ENCODE measurements at regions not wholly inside any gene's neighbourhood (a gene's known extent, or its start where the extent isn't known, plus 50 kb on each side); places are given as distances from the start of the nearest gene placed in this dataset.
A peak's percentile ranks its signal among the peaks of the same experiment; 100 is the strongest.

DNA sequence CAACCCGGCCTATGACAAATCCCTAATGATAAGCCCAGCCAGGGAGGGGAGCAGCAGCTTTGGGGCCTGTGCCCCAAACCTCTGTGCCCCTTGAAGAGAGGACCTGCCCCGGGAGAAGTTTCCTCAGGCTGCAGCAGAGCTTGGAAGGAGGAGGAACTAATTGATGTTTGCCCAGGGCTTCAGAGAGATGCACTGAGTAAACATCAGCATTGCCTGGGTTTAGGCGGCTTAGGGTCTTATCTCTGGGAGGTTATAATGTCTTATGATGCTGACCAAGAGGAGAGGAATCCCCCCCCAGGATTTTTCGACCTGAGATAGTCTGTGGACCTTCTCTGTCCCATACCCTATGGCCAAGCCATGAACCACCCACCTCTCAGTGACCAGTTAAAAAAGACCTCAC, 148.7 kb upstream of the SDK2 start:
- no peak overlapping the region for H3K9ac ChIP-seq (ENCODE audit: low read length)
- no peak overlapping the region for H2BK5ac ChIP-seq (ENCODE audit: low read depth, low read length, poor library complexity, severe bottlenecking)
- no peak overlapping the region for H3K4ac ChIP-seq (ENCODE audit: low read depth in 1 of 2, low read length in 2 of 2)
- H3K4me2 ChIP-seq (ENCODE audit: low read length, poor library complexity, severe bottlenecking): no peak overlapping the region
- H4K91ac ChIP-seq (ENCODE audit: low read length): no peak overlapping the region
- H2AFZ ChIP-seq (ENCODE audit: low read depth, low read length): no peak overlapping the region
- no peak overlapping the region for H4K8ac ChIP-seq (ENCODE audit: low read length)
- no peak overlapping the region for H2BK12ac ChIP-seq (ENCODE audit: low read length in 2 of 2)
- no peak overlapping the region for H2BK120ac ChIP-seq (ENCODE audit: low read depth, low read length)
- H3K79me1 ChIP-seq (replicated peaks; ENCODE audit: low read length, poor library complexity, severe bottlenecking): no peaks in the 10 kb centered on the region
- no peak overlapping the region for H3K23ac ChIP-seq (ENCODE audit: low read length in 2 of 2)
- WGBS: 50% methylated on average over 3 of the region's 4 CpGs
- peaks cover 0 to 74% of the 10 kb centered on the region in 2 experiments for H3K27me3 ChIP-seq (ENCODE audit: control insufficient read depth in 1 of 2, insufficient read depth in 1 of 2, low read length in 2 of 2)
- H3K18ac ChIP-seq (ENCODE audit: low read depth in 1 of 2, low read length in 2 of 2): no peak overlapping the region
- no peak overlapping the region for H2AK5ac ChIP-seq (ENCODE audit: low read length, severe bottlenecking)
- H3K36me3 ChIP-seq (ENCODE audit: control insufficient read depth in 1 of 2, insufficient read depth in 2 of 2, low read depth in 1 of 2, low read length in 2 of 2): no peaks in the 10 kb centered on the region
- no peak overlapping the region for H2BK15ac ChIP-seq (ENCODE audit: low read depth, poor library complexity, severe bottlenecking)
- no peak overlapping the region for H3K14ac ChIP-seq (ENCODE audit: low read length in 2 of 2)
- no peak overlapping the region for H3K4me3 ChIP-seq (ENCODE audit: insufficient read depth in 1 of 2, low read depth in 1 of 2, low read length in 2 of 2)
- no peaks in the 10 kb centered on the region for H3K9me3 ChIP-seq (ENCODE audit: control insufficient read depth, low read length)
- no peaks in the 10 kb centered on the region for H3K4me1 ChIP-seq (ENCODE audit: control insufficient read depth, insufficient read depth, low read depth, low read length)
- H3K27ac ChIP-seq (ENCODE audit: low read length, poor library complexity, severe bottlenecking): no peak overlapping the region
- no peak for DNase-seq

DNA sequence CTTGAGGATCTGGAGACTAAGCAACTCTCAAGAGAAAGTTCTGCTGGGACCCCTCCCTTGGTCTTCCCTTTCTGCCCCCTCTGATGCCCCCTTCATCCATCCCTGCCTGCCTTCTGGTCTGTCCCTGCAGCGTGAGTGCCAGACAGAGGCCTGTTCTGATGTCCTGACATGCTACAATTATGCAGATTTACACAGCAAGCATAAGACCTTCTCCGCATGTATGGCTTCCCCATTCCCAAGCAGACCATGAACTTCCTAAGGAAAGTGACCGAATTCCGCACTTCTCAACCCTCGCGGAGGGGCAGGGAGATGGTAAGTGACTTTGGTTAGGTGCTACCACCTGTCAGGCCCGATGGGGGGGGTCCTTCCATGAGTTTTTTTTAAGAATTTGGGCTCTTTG, 150.1 kb upstream of the SDK2 start:
- no peaks in the 10 kb centered on the region for H3K79me1 ChIP-seq (replicated peaks; ENCODE audit: low read length, poor library complexity, severe bottlenecking)
- no peak overlapping the region for H3K4ac ChIP-seq (ENCODE audit: low read depth in 1 of 2, low read length in 2 of 2)
- H3K9me3 ChIP-seq (ENCODE audit: control insufficient read depth, low read length): no peaks in the 10 kb centered on the region
- no peak overlapping the region for H4K91ac ChIP-seq (ENCODE audit: low read length)
- peaks cover 0 to 60% of the 10 kb centered on the region in 2 experiments for H3K27me3 ChIP-seq (ENCODE audit: control insufficient read depth in 1 of 2, insufficient read depth in 1 of 2, low read length in 2 of 2)
- H2BK5ac ChIP-seq (ENCODE audit: low read depth, low read length, poor library complexity, severe bottlenecking): no peak overlapping the region
- H3K4me3 ChIP-seq (ENCODE audit: insufficient read depth in 1 of 2, low read depth in 1 of 2, low read length in 2 of 2): no peak overlapping the region
- H2AK5ac ChIP-seq (ENCODE audit: low read length, severe bottlenecking): no peak overlapping the region
- no peak overlapping the region for H3K9ac ChIP-seq (ENCODE audit: low read length)
- H3K14ac ChIP-seq (ENCODE audit: low read length in 2 of 2): no peak overlapping the region
- no peak overlapping the region for H4K8ac ChIP-seq (ENCODE audit: low read length)
- H3K27ac ChIP-seq (ENCODE audit: low read length, poor library complexity, severe bottlenecking): no peak overlapping the region
- no peaks in the 10 kb centered on the region for H3K36me3 ChIP-seq (ENCODE audit: control insufficient read depth in 1 of 2, insufficient read depth in 2 of 2, low read depth in 1 of 2, low read length in 2 of 2)
- no peak overlapping the region for H2BK15ac ChIP-seq (ENCODE audit: low read depth, poor library complexity, severe bottlenecking)
- no peak overlapping the region for H2AFZ ChIP-seq (ENCODE audit: low read depth, low read length)
- no peaks in the 10 kb centered on the region for H3K4me1 ChIP-seq (ENCODE audit: control insufficient read depth, insufficient read depth, low read depth, low read length)
- H2BK12ac ChIP-seq (ENCODE audit: low read length in 2 of 2): no peak overlapping the region
- no peak overlapping the region for H3K23ac ChIP-seq (ENCODE audit: low read length in 2 of 2)
- no peak overlapping the region for H3K4me2 ChIP-seq (ENCODE audit: low read length, poor library complexity, severe bottlenecking)
- WGBS: 71% methylated on average over 7 of the region's 7 CpGs
- DNase-seq: no peak
- H2BK120ac ChIP-seq (ENCODE audit: low read depth, low read length): no peak overlapping the region
- H3K18ac ChIP-seq (ENCODE audit: low read depth in 1 of 2, low read length in 2 of 2): no peak overlapping the region

DNA sequence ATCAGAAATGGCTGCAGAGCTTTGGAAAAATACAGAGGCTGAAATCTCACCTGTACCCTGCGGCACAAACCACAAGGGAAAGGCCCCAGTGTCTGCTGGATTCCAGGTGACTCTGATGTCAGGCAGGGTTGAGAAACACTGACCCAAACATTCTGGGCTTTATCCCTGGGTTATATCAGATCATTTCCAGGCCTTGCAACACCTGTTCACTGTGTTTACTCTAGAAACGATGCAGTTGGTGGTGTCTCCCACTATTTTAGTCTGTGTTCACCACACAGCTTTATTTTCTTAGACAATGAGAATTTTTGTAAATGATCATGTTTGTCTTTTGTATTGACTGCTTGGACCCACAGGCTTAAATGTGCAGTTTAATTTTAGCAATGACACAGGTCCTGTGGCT, 151.5 kb upstream of the SDK2 start:
- Histone ChIP-seq H3K79me1 (replicated peaks; ENCODE audit: low read length, poor library complexity, severe bottlenecking) (no peaks in the 10 kb centered on the region), H3K27ac (ENCODE audit: low read length, poor library complexity, severe bottlenecking) (no peak overlapping the region), H3K9ac (ENCODE audit: low read length) (no peak overlapping the region), H3K14ac (ENCODE audit: low read length in 2 of 2) (no peak overlapping the region), H2BK120ac (ENCODE audit: low read depth, low read length) (no peak overlapping the region), H2BK15ac (ENCODE audit: low read depth, poor library complexity, severe bottlenecking) (no peak overlapping the region), H3K9me3 (ENCODE audit: control insufficient read depth, low read length) (no peaks in the 10 kb centered on the region), H2AK5ac (ENCODE audit: low read length, severe bottlenecking) (no peak overlapping the region), H4K91ac (ENCODE audit: low read length) (no peak overlapping the region), H3K23ac (ENCODE audit: low read length in 2 of 2) (no peak overlapping the region), H3K36me3 (ENCODE audit: control insufficient read depth in 1 of 2, insufficient read depth in 2 of 2, low read depth in 1 of 2, low read length in 2 of 2) (no peaks in the 10 kb centered on the region), H2BK12ac (ENCODE audit: low read length in 2 of 2) (no peak overlapping the region), H3K4me1 (ENCODE audit: control insufficient read depth, insufficient read depth, low read depth, low read length) (no peaks in the 10 kb centered on the region), H4K8ac (ENCODE audit: low read length) (no peak overlapping the region), H3K27me3 (ENCODE audit: control insufficient read depth in 1 of 2, insufficient read depth in 1 of 2, low read length in 2 of 2) (peaks cover 0 to 52% of the 10 kb centered on the region in 2 experiments), H3K18ac (ENCODE audit: low read depth in 1 of 2, low read length in 2 of 2) (no peak overlapping the region), H3K4ac (ENCODE audit: low read depth in 1 of 2, low read length in 2 of 2) (no peak overlapping the region), H2AFZ (ENCODE audit: low read depth, low read length) (no peak overlapping the region), H3K4me2 (ENCODE audit: low read length, poor library complexity, severe bottlenecking) (no peak overlapping the region), H2BK5ac (ENCODE audit: low read depth, low read length, poor library complexity, severe bottlenecking) (no peak overlapping the region), H3K4me3 (ENCODE audit: insufficient read depth in 1 of 2, low read depth in 1 of 2, low read length in 2 of 2) (no peak overlapping the region)
- 86% methylated on average over 1 of the region's 2 CpGs for WGBS
- no peak for DNase-seq

DNA sequence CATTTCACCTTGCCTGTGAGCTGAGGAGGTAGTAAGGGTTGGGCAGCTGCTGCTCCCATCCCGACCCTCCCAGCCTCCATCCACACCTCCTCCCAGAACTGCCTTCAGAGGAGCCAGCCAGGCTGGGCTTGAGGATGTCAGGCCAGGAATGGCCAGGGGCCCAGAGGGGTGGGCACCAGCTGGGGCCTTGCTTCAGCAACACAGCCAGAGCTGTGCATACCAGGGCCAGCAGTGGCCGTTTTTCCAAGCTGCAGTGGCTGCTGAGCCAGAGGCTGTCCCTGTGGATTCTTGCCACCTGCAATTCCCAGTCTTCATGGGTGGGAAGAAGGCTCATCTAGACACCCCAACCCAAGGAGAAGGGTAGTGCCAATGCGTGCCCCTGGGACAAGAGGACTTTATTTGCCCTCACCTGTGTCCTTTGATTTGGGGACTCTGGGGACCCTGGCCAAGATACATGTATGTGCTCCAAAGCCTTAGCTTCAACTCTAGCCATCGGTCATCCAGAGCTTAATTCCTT, 153.4 kb upstream of the SDK2 start:
- H3K4me2 ChIP-seq (ENCODE audit: low read length, poor library complexity, severe bottlenecking): no peak overlapping the region
- no peak overlapping the region for H3K9ac ChIP-seq (ENCODE audit: low read length)
- no peak overlapping the region for H3K14ac ChIP-seq (ENCODE audit: low read length in 2 of 2)
- no peak overlapping the region for H2AFZ ChIP-seq (ENCODE audit: low read depth, low read length)
- H3K18ac ChIP-seq (ENCODE audit: low read depth in 1 of 2, low read length in 2 of 2): no peak overlapping the region
- no peak overlapping the region for H4K91ac ChIP-seq (ENCODE audit: low read length)
- no peak overlapping the region for H4K8ac ChIP-seq (ENCODE audit: low read length)
- H3K27ac ChIP-seq (ENCODE audit: low read length, poor library complexity, severe bottlenecking): no peak overlapping the region
- 64% methylated on average over 3 of the region's 4 CpGs for WGBS
- no peaks in the 10 kb centered on the region for H3K36me3 ChIP-seq (ENCODE audit: control insufficient read depth in 1 of 2, insufficient read depth in 2 of 2, low read depth in 1 of 2, low read length in 2 of 2)
- H3K79me1 ChIP-seq (replicated peaks; ENCODE audit: low read length, poor library complexity, severe bottlenecking): no peaks in the 10 kb centered on the region
- no peak overlapping the region for H2BK5ac ChIP-seq (ENCODE audit: low read depth, low read length, poor library complexity, severe bottlenecking)
- peaks cover 2% of the 10 kb centered on the region for H3K9me3 ChIP-seq (ENCODE audit: control insufficient read depth, low read length)
- H2BK12ac ChIP-seq (ENCODE audit: low read length in 2 of 2): no peak overlapping the region
- peak overlapping the region; percentile 13 for H2BK15ac ChIP-seq (ENCODE audit: low read depth, poor library complexity, severe bottlenecking)
- no peak overlapping the region for H3K23ac ChIP-seq (ENCODE audit: low read length in 2 of 2)
- peak; percentile 0 for DNase-seq
- H3K27me3 ChIP-seq (ENCODE audit: control insufficient read depth in 1 of 2, insufficient read depth in 1 of 2, low read length in 2 of 2): peaks cover 0 to 47% of the 10 kb centered on the region in 2 experiments
- peak overlapping the region in 1 of 2 experiments; percentile 7 for H3K4me3 ChIP-seq (ENCODE audit: insufficient read depth in 1 of 2, low read depth in 1 of 2, low read length in 2 of 2)
- H3K4ac ChIP-seq (ENCODE audit: low read depth in 1 of 2, low read length in 2 of 2): no peak overlapping the region
- H3K4me1 ChIP-seq (ENCODE audit: control insufficient read depth, insufficient read depth, low read depth, low read length): no peaks in the 10 kb centered on the region
- H2AK5ac ChIP-seq (ENCODE audit: low read length, severe bottlenecking): no peak overlapping the region
- no peak overlapping the region for H2BK120ac ChIP-seq (ENCODE audit: low read depth, low read length)

Data from mesenchymal stem cell (in vitro differentiated cells and primary cell).